CD4-positive, alpha-beta T cell treated with Interleukin-21 for 1 hour (primary cell): ENCODE measurements at regions not wholly inside any gene's neighbourhood (a gene's known extent, or its start where the extent isn't known, plus 50 kb on each side); places are given as distances from the start of the nearest gene placed in this dataset.

Experiments
- DNase-seq: peaks from one replicate; pipeline ENCODE4 v3.0.0-alpha.2; 2020

GRCh38 chr1:213656503-213656902, 331.3 kb upstream of the PROX1 start:
- DNase-seq = no peak

DNA sequence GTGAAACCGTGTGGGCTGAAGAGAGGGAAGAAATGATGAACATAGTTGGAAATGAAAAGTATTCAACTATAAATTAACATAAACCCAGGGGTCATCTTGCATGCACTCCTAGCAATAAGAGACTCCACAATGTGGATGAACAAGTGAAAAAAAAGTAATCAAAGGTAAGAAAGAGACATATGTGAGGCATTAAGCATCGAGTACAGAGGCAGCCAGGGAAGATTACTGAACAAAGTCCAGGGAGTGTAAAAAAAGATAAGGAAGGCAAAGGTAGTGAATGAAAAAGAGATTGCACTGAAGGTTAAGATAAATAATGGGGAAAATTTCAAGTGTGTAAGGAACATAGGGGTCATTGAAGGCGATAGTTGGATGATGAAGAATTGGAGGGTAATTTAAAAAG, 330.8 kb upstream of the PROX1 start:
- DNase-seq = no peak

- DNase-seq = no peak
These were observed 329.9 kb upstream of the PROX1 start for GRCh38 chr1:213657879-213658278.

GRCh38 chr1:213658457-213658856, 329.3 kb upstream of the PROX1 start:
- DNase-seq = no peak

DNA sequence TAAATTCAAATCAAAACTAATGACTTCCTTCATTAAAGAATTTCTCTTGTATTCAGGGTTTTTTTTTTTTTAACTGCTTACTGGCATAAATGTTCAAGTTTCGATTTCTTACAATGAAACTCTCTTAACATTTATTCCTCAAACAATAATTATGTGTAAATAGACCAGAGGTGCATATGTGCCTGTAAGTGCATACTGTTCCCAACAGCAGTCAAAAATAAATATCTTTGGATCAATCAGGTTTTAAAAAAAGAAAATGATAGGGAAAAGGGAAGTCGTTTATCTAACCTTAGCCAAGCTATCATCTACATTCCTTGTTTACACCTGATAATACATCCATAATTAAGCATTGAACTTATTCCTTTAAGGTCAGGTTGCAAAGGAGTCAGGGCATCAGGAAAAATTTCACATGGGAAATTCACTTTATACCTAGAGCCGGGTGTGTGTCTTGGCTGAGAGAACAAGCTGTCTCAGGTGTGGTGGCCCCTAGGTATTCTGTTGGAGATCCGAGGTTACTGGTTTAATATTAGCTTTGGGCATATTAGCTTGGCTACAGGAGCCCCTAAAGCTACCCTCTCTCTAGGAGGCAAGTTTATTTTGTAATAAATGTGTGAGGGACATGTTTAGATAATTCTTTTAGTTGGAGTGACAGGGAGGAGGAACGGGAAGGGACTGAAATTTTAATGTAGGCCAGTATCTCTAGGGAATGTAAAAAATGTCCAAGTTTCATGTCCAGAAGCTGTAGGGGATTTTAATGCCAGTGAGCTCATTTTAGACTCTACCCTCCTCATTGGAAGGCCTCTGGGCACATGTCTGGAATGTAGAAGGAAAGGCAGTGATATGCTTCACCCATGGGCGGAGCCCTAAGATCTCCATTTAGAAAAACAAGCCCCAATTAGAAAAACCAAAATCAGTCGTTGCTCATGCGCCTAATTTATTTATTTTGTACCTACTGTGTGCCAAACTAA, 327.9 kb upstream of the PROX1 start:
- DNase-seq = no peak

- no peak for DNase-seq
These were observed 326.5 kb upstream of the PROX1 start for GRCh38 chr1:213661302-213661701.

DNA sequence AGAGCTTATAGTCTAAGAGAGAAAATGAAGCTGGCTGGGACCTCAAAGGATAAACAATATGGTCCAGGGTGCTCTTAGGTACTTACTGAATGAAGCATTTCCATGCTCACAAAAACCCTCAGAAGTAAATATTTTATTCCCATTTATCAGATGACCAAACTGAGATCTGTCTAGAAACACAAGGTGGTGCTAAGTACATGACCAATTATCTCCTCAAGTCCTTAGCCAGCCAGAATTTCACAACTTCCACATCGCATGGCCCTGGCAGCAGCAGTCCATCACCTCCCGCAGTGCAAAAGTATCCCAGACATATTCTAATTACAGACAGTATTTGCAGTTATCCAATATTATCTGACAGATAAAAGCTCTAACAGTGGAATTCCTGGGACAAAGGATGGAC, 321.7 kb upstream of the PROX1 start:
- DNase-seq = no peak

DNA sequence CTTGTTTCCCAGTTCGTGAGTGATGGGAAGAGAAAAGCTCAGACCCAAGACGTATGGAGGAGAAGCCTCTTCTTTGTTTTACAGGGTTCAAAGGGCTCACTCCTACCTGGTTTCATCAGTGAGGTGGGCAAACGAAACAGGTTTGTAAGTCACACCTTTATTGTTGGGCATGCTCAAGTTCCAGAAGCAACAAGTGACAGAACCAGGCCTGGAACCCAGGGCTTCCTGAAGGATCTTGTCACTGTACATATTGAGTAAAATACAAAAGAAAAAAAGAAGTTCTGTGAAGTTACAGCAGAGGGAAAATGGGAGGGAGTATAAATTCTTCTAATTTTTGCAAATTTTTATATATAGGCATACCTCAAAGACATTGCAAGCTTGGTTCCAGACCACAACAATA, 320.9 kb upstream of the PROX1 start:
- no peak for DNase-seq

DNA sequence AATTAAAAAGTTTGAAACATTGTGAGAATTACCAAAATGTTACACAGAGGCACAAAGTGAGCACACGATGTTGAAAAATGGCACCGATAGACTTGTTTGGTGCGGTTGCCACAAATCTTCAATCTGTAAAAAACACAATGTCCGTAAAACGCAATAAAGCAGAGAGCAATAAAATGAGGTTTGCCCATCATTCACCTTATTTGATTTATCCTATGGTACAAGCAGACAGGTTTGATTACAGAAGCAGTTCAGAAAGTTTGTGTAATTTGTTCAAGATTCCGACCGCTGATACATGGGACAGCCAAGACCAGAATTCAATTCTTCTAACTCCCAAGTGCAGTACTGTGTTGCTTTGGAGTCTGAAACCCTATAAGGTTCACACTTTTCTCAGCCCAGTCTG, 318.3 kb upstream of the PROX1 start:
- DNase-seq = no peak

DNA sequence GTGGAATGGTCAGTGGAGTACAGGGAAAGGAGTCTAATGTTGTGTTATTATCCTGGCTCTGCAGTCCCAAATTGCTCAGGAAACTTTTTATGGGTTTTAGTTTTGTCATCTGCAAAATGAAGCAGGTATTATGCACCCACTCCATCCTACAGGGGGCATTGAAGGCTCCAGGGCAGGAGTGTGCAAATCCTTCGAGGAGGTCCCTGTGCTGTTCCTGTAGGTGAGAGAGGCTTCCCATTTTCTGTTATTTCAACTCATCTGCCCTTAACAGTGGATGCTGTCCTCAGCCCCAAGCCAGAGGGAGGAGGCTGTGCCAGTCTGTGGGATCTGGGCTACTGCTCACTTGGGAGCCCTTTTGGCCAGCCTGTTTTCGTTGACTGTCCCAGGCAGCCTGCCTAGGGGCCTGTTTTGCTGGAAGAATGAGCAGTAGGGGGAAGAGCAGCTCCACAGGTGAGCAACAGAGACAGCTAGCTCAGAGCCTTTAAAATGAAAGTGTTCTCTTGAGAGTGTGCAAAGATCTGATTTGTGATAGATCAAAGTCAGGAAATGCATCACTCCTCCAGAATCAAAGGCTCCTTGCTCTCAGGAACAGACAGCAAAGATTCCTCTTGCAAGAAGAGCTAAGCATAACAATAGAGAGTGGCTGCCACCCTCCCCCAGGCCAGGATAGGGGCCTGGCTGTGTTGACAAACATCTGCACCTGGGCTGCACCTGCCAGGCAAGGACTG, 317.6 kb upstream of the PROX1 start:
- DNase-seq = peak; percentile 44

DNA sequence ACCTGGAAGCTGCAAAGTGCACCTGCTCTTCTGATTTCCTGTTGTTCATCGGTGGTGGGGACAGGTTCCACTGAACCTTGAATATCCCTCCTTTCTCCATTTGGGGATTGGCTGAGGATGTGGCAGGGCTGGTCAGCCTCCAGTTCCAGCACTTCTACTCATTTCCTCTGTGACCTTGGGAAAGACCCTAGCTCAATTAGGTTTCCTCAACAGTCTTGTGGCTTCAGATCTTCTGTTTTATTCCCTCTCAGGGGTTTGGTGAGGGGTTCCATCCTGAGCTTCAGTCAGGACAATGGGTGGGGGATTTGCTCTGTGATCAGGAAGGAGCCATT, 317.1 kb upstream of the PROX1 start:
- no peak for DNase-seq

- DNase-seq = no peak
These were observed 312.7 kb upstream of the PROX1 start for GRCh38 chr1:213675043-213675442.

GRCh38 chr1:213676736-213677135, 311.0 kb upstream of the PROX1 start:
- no peak for DNase-seq

DNA sequence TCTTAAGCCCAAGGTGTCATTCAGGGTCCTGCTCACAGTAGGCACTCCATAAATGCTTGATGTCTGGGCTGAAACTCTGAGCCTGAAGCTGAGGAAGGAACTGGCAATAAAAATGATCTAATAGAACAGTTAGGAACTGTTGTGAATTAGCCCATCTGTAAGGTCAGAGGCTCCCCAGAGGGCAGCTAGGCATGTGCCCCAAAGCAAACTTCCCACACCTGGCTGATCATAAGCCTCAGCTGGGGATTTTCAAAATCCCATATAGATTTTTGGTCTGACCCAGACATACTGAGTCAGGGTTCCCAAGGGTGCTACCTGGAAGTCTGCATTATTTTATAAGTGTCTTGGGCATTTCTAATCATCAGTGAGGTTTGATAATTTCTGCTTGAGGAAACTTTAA, 309.4 kb upstream of the PROX1 start:
- no peak for DNase-seq

GRCh38 chr1:213678753-213679152, 309.0 kb upstream of the PROX1 start:
- DNase-seq = no peak

DNA sequence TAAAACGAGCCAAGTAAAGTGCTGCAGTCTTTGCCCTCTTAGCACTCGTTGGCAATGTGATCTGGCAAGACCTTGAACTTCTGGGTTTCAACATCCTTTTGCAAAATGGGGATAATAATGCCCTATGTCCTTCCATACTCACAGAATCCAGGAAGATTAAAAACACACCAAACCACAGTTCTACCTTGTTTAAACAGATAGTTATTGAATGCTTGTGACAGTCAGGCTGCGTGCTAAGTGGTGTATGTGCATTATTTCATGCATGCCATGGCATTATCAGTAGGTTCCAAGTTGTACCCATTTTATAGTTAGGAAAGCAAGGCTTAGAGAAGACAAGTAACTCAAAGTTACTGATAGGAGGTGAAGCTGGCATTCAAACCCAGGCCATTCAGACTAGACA, 308.6 kb upstream of the PROX1 start:
- no peak for DNase-seq

DNA sequence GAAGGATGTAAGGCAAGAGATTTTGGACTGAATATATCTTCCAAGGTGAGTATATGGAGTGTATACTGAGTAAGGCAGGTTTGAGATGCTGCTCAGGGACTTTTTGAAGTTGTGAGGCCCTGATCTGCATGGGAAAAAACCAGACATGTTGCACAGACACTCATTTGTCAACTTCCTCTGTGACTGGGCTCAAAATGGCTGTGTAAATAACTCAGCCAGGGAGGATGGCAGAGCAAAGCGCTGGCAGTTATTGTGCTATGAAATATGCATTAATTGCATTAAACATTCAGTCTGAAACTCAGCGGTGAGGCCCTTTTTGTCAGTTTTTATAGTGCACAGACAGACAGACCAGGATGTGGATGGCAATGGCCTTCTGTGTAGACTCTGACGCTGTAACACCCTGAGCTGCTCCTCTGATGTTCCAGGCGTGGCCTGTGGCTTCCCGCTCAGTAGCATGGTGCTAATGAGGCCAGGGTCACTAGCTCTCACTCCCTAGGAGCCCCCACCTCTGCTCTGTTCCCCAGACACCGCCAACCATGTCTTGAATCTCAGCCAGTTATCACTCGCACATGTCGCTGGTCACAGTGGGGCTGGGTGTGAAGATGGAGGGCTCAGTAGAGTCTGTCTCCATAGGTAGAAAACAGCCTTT, 307.0 kb upstream of the PROX1 start:
- DNase-seq = no peak

- DNase-seq = no peak
These were observed 305.9 kb upstream of the PROX1 start for GRCh38 chr1:213681788-213682340.

DNA sequence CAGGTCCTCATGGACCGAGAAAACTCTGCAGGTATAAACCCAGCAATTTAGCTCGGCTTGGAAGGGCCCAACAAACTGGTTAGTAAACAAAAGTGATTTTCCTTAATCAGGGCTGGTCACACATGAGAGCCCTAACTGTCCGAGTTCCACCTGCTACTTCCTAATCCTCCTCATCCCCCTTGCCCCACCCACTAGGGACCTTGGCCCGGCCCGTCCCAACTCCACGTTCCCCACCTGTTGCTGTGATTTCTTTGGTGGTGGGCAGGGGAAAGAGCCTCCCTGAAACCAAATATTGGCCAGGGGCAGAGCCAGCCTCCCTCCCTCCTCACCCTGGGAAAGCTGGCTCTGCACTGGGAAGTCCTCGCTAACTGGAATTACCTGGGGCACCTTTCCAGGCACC, 304.2 kb upstream of the PROX1 start:
- DNase-seq = no peak

- no peak for DNase-seq
These were observed 303.3 kb upstream of the PROX1 start for GRCh38 chr1:213684454-213684853.

GRCh38 chr1:213685992-213686582, 301.7 kb upstream of the PROX1 start:
- no peak for DNase-seq

DNA sequence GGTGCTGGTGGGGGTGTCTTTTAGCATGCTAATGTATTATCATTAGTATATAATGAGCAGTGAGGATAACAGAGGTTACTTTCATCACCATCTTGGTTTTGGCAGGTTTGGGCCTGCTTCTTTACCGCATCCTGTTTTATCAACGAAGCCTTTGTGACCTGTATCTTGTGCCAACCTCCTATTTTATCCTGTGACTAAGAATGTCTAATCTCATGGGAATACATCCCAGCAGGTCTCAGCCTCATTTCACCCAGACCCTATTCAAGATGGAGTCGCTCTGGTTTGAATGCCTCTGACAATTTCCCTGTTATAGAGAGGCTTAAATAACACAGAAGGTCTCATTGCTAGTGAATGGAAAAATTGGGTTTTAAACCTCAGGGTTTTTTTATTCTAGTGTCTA, 300.8 kb upstream of the PROX1 start:
- no peak for DNase-seq

DNA sequence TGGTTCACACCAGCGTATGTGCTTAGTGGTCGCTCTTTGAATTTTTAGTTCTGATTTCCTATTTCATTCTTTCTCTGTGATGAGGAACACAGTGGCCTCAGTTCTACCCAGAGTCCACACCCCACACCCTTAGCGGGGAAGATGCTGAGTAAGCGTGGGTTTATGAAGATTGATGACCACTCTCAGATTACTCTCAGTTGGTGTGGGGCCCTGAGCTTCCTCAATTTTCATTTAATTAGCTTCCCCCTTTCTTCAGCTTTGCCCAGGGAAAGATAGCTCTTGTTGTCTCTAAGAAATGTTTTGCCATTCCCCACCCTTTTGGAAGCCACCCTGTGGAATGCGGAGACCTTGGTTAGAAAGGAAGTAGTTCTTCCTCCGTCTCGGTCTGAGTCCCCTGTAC, 299.9 kb upstream of the PROX1 start:
- DNase-seq = no peak
